Tibial nerve (tissue), 4 donors: ENCODE measurements at regions not wholly inside any gene's neighbourhood (a gene's known extent, or its start where the extent isn't known, plus 50 kb on each side); places are given as distances from the start of the nearest gene placed in this dataset.

Experiments used
- DNase-seq, 2 donors: peaks; one replicate each; pipeline ENCODE4 v3.0.0-alpha.2; 2019; ENCODE audit warnings: low spot score in 2 of 2
- H3K27ac ChIP-seq, 4 donors: fragments of 200-600 bp; sonication (generic) in 3 of 4; one replicate each; pipeline ENCODE4 v1.5.1; 2017 to 2019; ENCODE audit warnings: mild to moderate bottlenecking in 1 of 4
- H3K27me3 ChIP-seq, 2 donors: fragments of 200-600 bp; sonication (generic) in 1 of 2; one replicate each; pipeline versions ENCODE4 v1.5.1 to v1.6.0; 2017 to 2019
- H3K36me3 ChIP-seq, 3 donors: fragments of 200-600 bp; sonication (generic); one replicate each; pipeline ENCODE4 v1.5.1; 2018 to 2019
- H3K4me1 ChIP-seq, 4 donors: fragments of 200-600 bp; sonication (generic) in 3 of 4; one replicate each; pipeline ENCODE4 v1.5.1; 2017 to 2019
- H3K4me3 ChIP-seq, 4 donors: fragments of 200-600 bp; sonication (generic) in 3 of 4; one replicate each; pipeline ENCODE4 v1.5.1; 2017 to 2019; ENCODE audit warnings: mild to moderate bottlenecking in 1 of 4, moderate library complexity in 1 of 4
- H3K9me3 ChIP-seq, 4 donors: fragments of 200-600 bp; sonication (generic) in 3 of 4; one replicate each; pipeline ENCODE4 v1.5.1; 2017 to 2019
- CTCF ChIP-seq, 5 experiments: fragments of 200-600 bp in 3 of 5; fragments of 450-650 bp in 2 of 5; sonication (generic) in 3 of 5; IDR thresholded peaks; one replicate each; pipeline ENCODE4 v1.5.1; 2016 to 2019; ENCODE audit warnings: antibody characterized with exemption in 5 of 5, mild to moderate bottlenecking in 3 of 5, moderate library complexity in 2 of 5
- EP300 ChIP-seq, 2 donors: sonication (generic); formaldehyde crosslinking; IDR thresholded peaks; one replicate each; pipeline ENCODE4 v1.6.1; 2017; ENCODE audit warnings: antibody characterized with exemption in 2 of 2, mild to moderate bottlenecking in 1 of 2
- POLR2A ChIP-seq, 2 donors: fragments of 450-650 bp; IDR thresholded peaks; one replicate each; pipeline ENCODE4 v1.6.1; 2017; ENCODE audit warnings: antibody characterized with exemption in 2 of 2, mild to moderate bottlenecking in 2 of 2, moderate library complexity in 2 of 2
- WGBS, 2 donors: methylation state at CpG; one replicate each; pipeline ENCODE4 v1.1.5; 2018; 5-methylcytosine and 5-hydroxymethylcytosine counted together

GRCh38 chr4:128465523-128465922 is 177.9 kb upstream of the PGRMC2 start:
- 49 to 50% methylated on average over 2 of the region's 2 CpGs for WGBS, 2 donors
- Histone ChIP-seq H3K27ac (no peak overlapping the region), H3K4me3 (no peak overlapping the region), H3K36me3 (no peaks in the 10 kb centered on the region), H3K4me1 (peaks cover 0 to 41% (median 5%) of the 10 kb centered on the region in 4 donors), H3K27me3 (no peaks in the 10 kb centered on the region), H3K9me3 (no peaks in the 10 kb centered on the region)
- no peak for DNase-seq
- TF ChIP-seq POLR2A (IDR thresholded peaks at IDR 0.05) (no peak), EP300 (IDR thresholded peaks at IDR 0.05) (no peak), CTCF (IDR thresholded peaks at IDR 0.05) (no peak)

GRCh38 chr4:128463006-128463405 is 175.4 kb upstream of the PGRMC2 start:
- 97 to 100% methylated on average over 2 of the region's 2 CpGs for WGBS, 2 donors
- Histone ChIP-seq H3K9me3 (no peaks in the 10 kb centered on the region), H3K27me3 (no peaks in the 10 kb centered on the region), H3K4me1 (peaks cover 0 to 22% (median 3%) of the 10 kb centered on the region in 4 donors), H3K36me3 (no peaks in the 10 kb centered on the region), H3K27ac (no peak overlapping the region), H3K4me3 (no peak overlapping the region)
- no peak for TF ChIP-seq POLR2A (IDR thresholded peaks at IDR 0.05)
- no peak for TF ChIP-seq CTCF (IDR thresholded peaks at IDR 0.05)
- DNase-seq: no peak

- Histone ChIP-seq H3K4me1 (peaks cover 0 to 15% (median 0%) of the 10 kb centered on the region in 4 donors), H3K27ac (peak overlapping the region in 2 of 4 donors; percentile 58 to 77), H3K36me3 (no peaks in the 10 kb centered on the region), H3K27me3 (no peaks in the 10 kb centered on the region), H3K4me3 (no peak overlapping the region), H3K9me3 (no peaks in the 10 kb centered on the region)
- no peak for DNase-seq
- TF ChIP-seq POLR2A (IDR thresholded peaks at IDR 0.05): no peak
- TF ChIP-seq EP300 (IDR thresholded peaks at IDR 0.05): no peak
- no peak for TF ChIP-seq CTCF (IDR thresholded peaks at IDR 0.05)
- 85 to 87% methylated on average over 8 of the region's 8 CpGs for WGBS, 2 donors
Measured at GRCh38 chr4:128462103-128462783, 174.6 kb upstream of the PGRMC2 start.

GRCh38 chr4:128461291-128462102 is 173.9 kb upstream of the PGRMC2 start:
- no peaks in the 10 kb centered on the region for H3K27me3 ChIP-seq
- no peaks in the 10 kb centered on the region for H3K9me3 ChIP-seq
- DNase-seq: peak in 1 of 2 donors; percentile 32
- H3K36me3 ChIP-seq: no peaks in the 10 kb centered on the region
- WGBS, 2 donors: 47 to 48% methylated on average over 5 of the region's 5 CpGs
- peak overlapping the region in 2 of 4 donors; percentile 58 to 77 for H3K27ac ChIP-seq
- peaks cover 0 to 10% (median 0%) of the 10 kb centered on the region in 4 donors for H3K4me1 ChIP-seq
- TF ChIP-seq EP300 (IDR thresholded peaks at IDR 0.05): peak in 1 of 2 donors; percentile 71
- TF ChIP-seq POLR2A (IDR thresholded peaks at IDR 0.05): no peak
- no peak overlapping the region for H3K4me3 ChIP-seq

- WGBS, 2 donors: 65 to 74% methylated on average over 3 of the region's 3 CpGs
- H3K9me3 ChIP-seq: no peaks in the 10 kb centered on the region
- H3K27ac ChIP-seq: no peak overlapping the region
- no peak for DNase-seq
- TF ChIP-seq CTCF (IDR thresholded peaks at IDR 0.05) (no peak), POLR2A (IDR thresholded peaks at IDR 0.05) (no peak), EP300 (IDR thresholded peaks at IDR 0.05) (no peak)
- no peaks in the 10 kb centered on the region for H3K36me3 ChIP-seq
- peaks cover 0 to 13% (median 0%) of the 10 kb centered on the region in 4 donors for H3K4me1 ChIP-seq
- H3K27me3 ChIP-seq: no peaks in the 10 kb centered on the region
- H3K4me3 ChIP-seq: no peak overlapping the region
Measured at GRCh38 chr4:128459547-128459946, 171.9 kb upstream of the PGRMC2 start.
